HepG2 (cell line): ENCODE measurements at regions not wholly inside any gene's neighbourhood (a gene's known extent, or its start where the extent isn't known, plus 50 kb on each side); places are given as distances from the start of the nearest gene placed in this dataset.

Experiments
- ATAC-seq: fragments of 200-7000 bp; cut with Tn5 transposase; 3 replicates; pipeline ENCODE4 v1.9.1; 2020; ENCODE audit warnings: mild to moderate bottlenecking, moderate library complexity
- BruUV-seq: library from RNA; stranded (reverse); fragments of 400-500 nt; replicated peaks from 2 replicates; lab custom pipeline; 2021; lab: Mats Ljungman, UMichigan
- CTCF ChIA-PET: fragments of 300-600 bp; formaldehyde crosslinking; extraction: SDS; loops from one replicate; lab custom pipeline; 2021; ENCODE audit warnings: low total read pairs, inconsistent platforms, low intra/inter-chr PET ratio; lab: Yijun Ruan, JAX
- POLR2A ChIA-PET: fragments of 350-600 bp; sonication (Branson Sonifier 250); formaldehyde crosslinking; loops from one replicate; lab custom pipeline; 2020; ENCODE audit warnings: antibody characterized with exemption, inconsistent platforms; lab: Yijun Ruan, JAX
- DNase-seq: peaks from one replicate; pipeline ENCODE4 v3.0.0-alpha.2; 2015; ENCODE audit warnings: low spot score
- FAIRE-seq: peaks from 3 replicates; lab custom pipeline; 2011; peaks lifted over from hg19 to GRCh38; lab: Jason Lieb, UNC
- H2AFZ ChIP-seq: one replicate; pipeline ENCODE4 v1.6.1; 2011; ENCODE audit warnings: low read length, inconsistent platforms
- H3K27ac ChIP-seq: fragments of 300-600 bp; 3 replicates; pipeline ENCODE4 v1.8.0; 2011; ENCODE audit warnings: mixed run types, mild to moderate bottlenecking, mixed read lengths, low read length, inconsistent platforms; ENCODE audit not compliant: insufficient read depth; ENCODE audit errors: extremely low read length
- H3K27me3 ChIP-seq, 2 experiments: fragments of 200-600 bp in 1 of 2; 2 replicates in 1 of 2; 3 replicates in 1 of 2; pipeline versions ENCODE4 v1.6.0 to v1.8.0; 2011; ENCODE audit warnings: low read length in 2 of 2, mild to moderate bottlenecking in 2 of 2, moderate library complexity in 2 of 2, inconsistent platforms in 1 of 2; ENCODE audit not compliant: insufficient read depth in 2 of 2, control insufficient read depth in 1 of 2
- H3K36me3 ChIP-seq, 2 experiments: fragments of 200-600 bp in 1 of 2; replicated peaks in 1 of 2; 2 replicates in 1 of 2; 3 replicates in 1 of 2; pipeline versions ENCODE4 v1.5.1 to v1.8.0; 2011; ENCODE audit warnings: low read length in 2 of 2, inconsistent platforms in 1 of 2; ENCODE audit not compliant: insufficient read depth in 2 of 2, control insufficient read depth in 1 of 2
- H3K4me1 ChIP-seq: 2 replicates; pipeline ENCODE4 v1.5.1; 2012; ENCODE audit warnings: low read length, inconsistent platforms; ENCODE audit not compliant: insufficient read depth
- H3K4me2 ChIP-seq: 2 replicates; pipeline ENCODE4 v1.6.0; 2011; ENCODE audit warnings: low read depth, low read length, inconsistent platforms
- H3K4me3 ChIP-seq, 3 experiments: fragments of 200-600 bp in 1 of 3; sonication (generic), shearing (Covaris generic) in 1 of 3; replicated peaks in 1 of 3; 2 replicates each; pipeline ENCODE4 v1.5.1; 2011 to 2016; ENCODE audit warnings: low read length in 3 of 3, inconsistent platforms in 2 of 3, low read depth in 2 of 3, mild to moderate bottlenecking in 2 of 3, control low read depth in 1 of 3, mixed read lengths in 1 of 3; ENCODE audit not compliant: insufficient read depth in 1 of 3
- H3K79me2 ChIP-seq: one replicate; pipeline ENCODE4 v1.6.1; 2011; ENCODE audit warnings: low read length, inconsistent platforms; ENCODE audit not compliant: insufficient read depth
- H3K9ac ChIP-seq: 2 replicates; pipeline ENCODE4 v1.6.0; 2011; ENCODE audit warnings: mild to moderate bottlenecking, low read depth, low read length, inconsistent platforms; ENCODE audit not compliant: insufficient read depth
- H3K9me3 ChIP-seq: 2 replicates; pipeline ENCODE4 v1.5.1; 2012; ENCODE audit warnings: mild to moderate bottlenecking, low read length
- H4K20me1 ChIP-seq: 2 replicates; pipeline ENCODE4 v1.6.0; 2011; ENCODE audit warnings: inconsistent platforms, mild to moderate bottlenecking, low read length, moderate library complexity; ENCODE audit not compliant: insufficient read depth
- ASH2L ChIP-seq: fragments of 300-600, 200-600 bp; sonication (generic); IDR thresholded peaks from 2 replicates; pipeline ENCODE4 v1.7.0; 2017; ENCODE audit warnings: low read depth, mild to moderate bottlenecking, moderate library complexity, mixed read lengths, low read length; ENCODE audit not compliant: insufficient read length
- CCDC6 ChIP-seq: sonication (generic); formaldehyde crosslinking; IDR thresholded peaks from 2 replicates; pipeline ENCODE4 v1.8.1; 2022; ENCODE audit warnings: mild to moderate bottlenecking, missing genetic modification reagents, moderate library complexity
- CREB3 ChIP-seq: sonication (generic); formaldehyde crosslinking; IDR thresholded peaks from 2 replicates; pipeline ENCODE4 v1.5.0; 2020; ENCODE audit warnings: missing genetic modification reagents
- FOSL2 ChIP-seq: sonication (generic); formaldehyde crosslinking; IDR thresholded peaks from 2 replicates; pipeline ENCODE4 v1.4.0; 2020; ENCODE audit warnings: missing genetic modification reagents
- FOXC1 ChIP-seq: sonication (generic); formaldehyde crosslinking; IDR thresholded peaks from 2 replicates; pipeline ENCODE4 v1.8.0; 2022; ENCODE audit warnings: mild to moderate bottlenecking, missing genetic modification reagents, borderline replicate concordance
- HOXA3 ChIP-seq: sonication (generic); formaldehyde crosslinking; IDR thresholded peaks from 2 replicates; pipeline ENCODE4 v1.5.0; 2020; ENCODE audit warnings: missing genetic modification reagents
- MIER3 ChIP-seq: IDR thresholded peaks from 2 replicates; pipeline ENCODE4 v1.6.1; 2016; ENCODE audit warnings: missing compliant biosample characterization, borderline replicate concordance
- MXD4 ChIP-seq: IDR thresholded peaks from 2 replicates; pipeline ENCODE4 v1.6.1; 2016; ENCODE audit warnings: mild to moderate bottlenecking, missing biosample characterization, missing genetic modification reagents
- NR0B2 ChIP-seq: sonication (generic); formaldehyde crosslinking; IDR thresholded peaks from 2 replicates; pipeline ENCODE4 v1.4.0; 2020; ENCODE audit warnings: mild to moderate bottlenecking, missing genetic modification reagents
- PHF21A ChIP-seq: sonication (generic); formaldehyde crosslinking; IDR thresholded peaks from 2 replicates; pipeline ENCODE4 v1.5.0; 2020; ENCODE audit warnings: mild to moderate bottlenecking, missing genetic modification reagents
- REL ChIP-seq: sonication (generic); formaldehyde crosslinking; conservative IDR thresholded peaks from 2 replicates; pipeline ENCODE4 v1.8.0; 2022; ENCODE audit warnings: mild to moderate bottlenecking, missing genetic modification reagents, moderate library complexity
- RFX5 ChIP-seq: IDR thresholded peaks from 2 replicates; pipeline ENCODE4 v1.6.1; 2011; ENCODE audit warnings: low read depth, low read length, improper control_type of control experiment
- ZKSCAN1 ChIP-seq: fragments of 150-350 bp; IDR thresholded peaks from 2 replicates; pipeline ENCODE4 v1.6.1; 2014; ENCODE audit warnings: low read length
- ZNF20 ChIP-seq: sonication (generic); formaldehyde crosslinking; IDR thresholded peaks from 2 replicates; pipeline ENCODE4 v1.4.0; 2020; ENCODE audit warnings: mild to moderate bottlenecking, moderate library complexity, missing genetic modification reagents
- ZNF33A ChIP-seq: sonication (generic); formaldehyde crosslinking; IDR thresholded peaks from 2 replicates; pipeline ENCODE4 v1.5.1; 2020; ENCODE audit warnings: missing genetic modification reagents, mild to moderate bottlenecking, moderate library complexity, borderline replicate concordance
- ZNF382 ChIP-seq: sonication (generic); formaldehyde crosslinking; IDR thresholded peaks from 2 replicates; pipeline ENCODE4 v1.5.0; 2020; ENCODE audit warnings: missing genetic modification reagents, mild to moderate bottlenecking, borderline replicate concordance
- ZNF446 ChIP-seq: sonication (generic); formaldehyde crosslinking; IDR thresholded peaks from 2 replicates; pipeline ENCODE4 v1.5.0; 2020; ENCODE audit warnings: mild to moderate bottlenecking, missing genetic modification reagents
- ZNF549 ChIP-seq: sonication (generic); formaldehyde crosslinking; IDR thresholded peaks from 2 replicates; pipeline ENCODE4 v1.5.0; 2020; ENCODE audit warnings: missing genetic modification reagents
- ZNF577 ChIP-seq: sonication (generic); formaldehyde crosslinking; IDR thresholded peaks from 2 replicates; pipeline ENCODE4 v1.4.0; 2020; ENCODE audit warnings: mild to moderate bottlenecking, low read depth, missing genetic modification reagents, borderline replicate concordance
- ZNF703 ChIP-seq: sonication (generic); formaldehyde crosslinking; IDR thresholded peaks from 2 replicates; pipeline ENCODE4 v1.5.1; 2020; ENCODE audit warnings: missing genetic modification reagents, mild to moderate bottlenecking, moderate library complexity, borderline replicate concordance
- ZNF841 ChIP-seq: sonication (generic); formaldehyde crosslinking; IDR thresholded peaks from 2 replicates; pipeline ENCODE4 v1.8.1; 2023; ENCODE audit warnings: missing genetic modification reagents, borderline replicate concordance
- ZNF879 ChIP-seq: sonication (generic); formaldehyde crosslinking; IDR thresholded peaks from 2 replicates; pipeline ENCODE4 v1.8.1; 2023; ENCODE audit warnings: missing genetic modification reagents
- ZSCAN30 ChIP-seq: sonication (generic); formaldehyde crosslinking; IDR thresholded peaks from 2 replicates; pipeline ENCODE4 v1.5.0; 2020; ENCODE audit warnings: mild to moderate bottlenecking, missing genetic modification reagents
- WGBS: methylation state at CpG from one replicate; pipeline ENCODE4 v1.1.6; 2017; ENCODE audit warnings: low lambda C conversion rate; 5-methylcytosine and 5-hydroxymethylcytosine counted together
- in situ Hi-C: cut with HindIII; loops from 2 replicates; pipeline ENCODE4 v1.10.0; 2017; ENCODE audit warnings: low pct_unique_long_range_greater_than_20kb; ENCODE audit not compliant: extremely low pct_ligation_motif_present
- intact Hi-C: fragments of 100-400 bp; cut with micrococcal nuclease; formaldehyde crosslinking; loops from one replicate; pipeline ENCODE4 v1.10.0; 2022; ENCODE audit not compliant: unreplicated experiment
- TF ChIP-seq, protein P1 (sequence below): IDR thresholded peaks from 2 replicates; pipeline ENCODE4 v1.6.1; 2012; ENCODE audit warnings: inconsistent platforms
- TF ChIP-seq, protein P2 (sequence below): sonication (generic); formaldehyde crosslinking; IDR thresholded peaks from 2 replicates; pipeline ENCODE4 v1.8.0; 2022; ENCODE audit warnings: mild to moderate bottlenecking, missing genetic modification reagents; ENCODE audit not compliant: insufficient replicate concordance

DNA sequence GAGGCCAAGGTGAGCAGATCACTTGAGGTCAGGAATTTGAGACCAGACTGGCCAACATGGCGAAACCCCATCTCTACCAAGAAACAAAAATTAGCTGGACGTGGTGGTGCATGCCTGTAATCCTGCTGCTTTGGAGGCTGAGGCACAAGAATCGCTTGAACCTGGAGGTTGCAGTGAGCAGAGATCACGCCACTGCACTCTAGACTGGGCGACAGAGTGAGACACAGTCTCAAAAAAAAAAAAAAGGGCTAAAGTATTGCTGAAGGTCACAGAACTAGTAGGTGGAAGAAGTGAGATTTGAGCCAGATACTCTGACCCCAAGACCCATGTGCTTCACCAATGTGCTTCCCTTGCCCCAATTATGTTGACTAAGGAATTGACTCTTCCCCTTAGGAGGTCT lies 112.0 kb downstream of the NPIPB5 start:
- POLR2A ChIA-PET = no interaction called here
- intact Hi-C loops = no loop called here
- no peaks in the 10 kb centered on the region for H3K79me2 ChIP-seq
- WGBS = 9% methylated on average over 5 of the region's 5 CpGs
- H3K27me3 ChIP-seq = peaks cover 2 to 54% of the 10 kb centered on the region in 2 experiments; a peak in 2 of 5 replicates
- no peaks in the 10 kb centered on the region for H4K20me1 ChIP-seq
- BruUV-seq = no TSS peak
- H3K9me3 ChIP-seq = no peaks in the 10 kb centered on the region
- no peak overlapping the region for H3K4me3 ChIP-seq
- no peak overlapping the region for H3K27ac ChIP-seq
- no peak overlapping the region for H3K4me2 ChIP-seq
- ATAC-seq (no peak), DNase-seq (no peak), FAIRE-seq (no peak)
- no peaks in the 10 kb centered on the region for H3K4me1 ChIP-seq
- in situ Hi-C loops = no loop called here
- no peak overlapping the region for H3K9ac ChIP-seq
- H2AFZ ChIP-seq = no peak overlapping the region
- no peaks in the 10 kb centered on the region for H3K36me3 ChIP-seq
- CTCF ChIA-PET = no interaction called here
- TF ChIP-seq CCDC6 (CRISPR knock-in tag) (0 out of 2 replicates have a peak, but pooled peaks have one; percentile 32), CREB3 (CRISPR knock-in tag) (no peak), FOXC1 (CRISPR knock-in tag) (no peak), REL (CRISPR knock-in tag) (no peak), ZNF33A (CRISPR knock-in tag) (no peak), PHF21A (CRISPR knock-in tag) (no peak), ZNF446 (CRISPR knock-in tag) (no peak), ZNF382 (CRISPR knock-in tag) (no peak), NR0B2 (CRISPR knock-in tag) (peak; percentile 58; the same call in 1 of the 2 replicates), RFX5 (no peak), ZNF841 (no peak), HOXA3 (CRISPR knock-in tag) (no peak), ZNF20 (no peak), ZKSCAN1 (no peak), MIER3 (CRISPR knock-in tag) (no peak), ZSCAN30 (CRISPR knock-in tag) (no peak), MXD4 (CRISPR knock-in tag) (no peak), ZNF703 (no peak), FOSL2 (CRISPR knock-in tag) (no peak), ASH2L (no peak), ZNF577 (CRISPR knock-in tag) (no peak), ZNF879 (no peak), ZNF549 (CRISPR knock-in tag) (no peak)
- TF ChIP-seq, protein P1, sequence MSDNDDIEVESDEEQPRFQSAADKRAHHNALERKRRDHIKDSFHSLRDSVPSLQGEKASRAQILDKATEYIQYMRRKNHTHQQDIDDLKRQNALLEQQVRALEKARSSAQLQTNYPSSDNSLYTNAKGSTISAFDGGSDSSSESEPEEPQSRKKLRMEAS = no peak
- TF ChIP-seq, protein P2, sequence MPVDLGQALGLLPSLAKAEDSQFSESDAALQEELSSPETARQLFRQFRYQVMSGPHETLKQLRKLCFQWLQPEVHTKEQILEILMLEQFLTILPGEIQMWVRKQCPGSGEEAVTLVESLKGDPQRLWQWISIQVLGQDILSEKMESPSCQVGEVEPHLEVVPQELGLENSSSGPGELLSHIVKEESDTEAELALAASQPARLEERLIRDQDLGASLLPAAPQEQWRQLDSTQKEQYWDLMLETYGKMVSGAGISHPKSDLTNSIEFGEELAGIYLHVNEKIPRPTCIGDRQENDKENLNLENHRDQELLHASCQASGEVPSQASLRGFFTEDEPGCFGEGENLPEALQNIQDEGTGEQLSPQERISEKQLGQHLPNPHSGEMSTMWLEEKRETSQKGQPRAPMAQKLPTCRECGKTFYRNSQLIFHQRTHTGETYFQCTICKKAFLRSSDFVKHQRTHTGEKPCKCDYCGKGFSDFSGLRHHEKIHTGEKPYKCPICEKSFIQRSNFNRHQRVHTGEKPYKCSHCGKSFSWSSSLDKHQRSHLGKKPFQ (CRISPR knock-in tag) = no peak
